Testis (tissue), 2 donors: ENCODE measurements at regions not wholly inside any gene's neighbourhood (a gene's known extent, or its start where the extent isn't known, plus 50 kb on each side); places are given as distances from the start of the nearest gene placed in this dataset.

Experiments
- DNase-seq: peaks from one replicate; pipeline ENCODE4 v3.0.0-alpha.2; 2019
- H3K27ac ChIP-seq, 2 donors: fragments of 200-600 bp; sonication (generic); one replicate each; pipeline ENCODE4 v1.5.1; 2019
- H3K27me3 ChIP-seq: fragments of 200-600 bp; sonication (generic); one replicate; pipeline ENCODE4 v1.5.1; 2019
- H3K36me3 ChIP-seq: fragments of 200-600 bp; sonication (generic); one replicate; pipeline ENCODE4 v1.5.1; 2017; ENCODE audit warnings: low read depth; ENCODE audit errors: missing control alignments
- H3K4me1 ChIP-seq: fragments of 200-600 bp; sonication (generic); one replicate; pipeline ENCODE4 v1.5.1; 2019
- H3K4me3 ChIP-seq, 2 donors: fragments of 200-600 bp; sonication (generic); one replicate each; pipeline ENCODE4 v1.5.1; 2017 to 2019
- H3K9me3 ChIP-seq: fragments of 200-600 bp; sonication (generic); one replicate; pipeline ENCODE4 v1.5.1; 2017
- POLR2A ChIP-seq: fragments of 450-650 bp; IDR thresholded peaks from one replicate; pipeline ENCODE4 v1.6.1; 2017; ENCODE audit warnings: antibody characterized with exemption, mild to moderate bottlenecking, moderate library complexity
- WGBS, 2 donors: methylation state at CpG; one replicate each; pipeline ENCODE4 v1.1.5; 2018; 5-methylcytosine and 5-hydroxymethylcytosine counted together
- intact Hi-C: fragments of 100-400 bp; cut with DNase I; formaldehyde crosslinking; loops from one replicate; pipeline ENCODE4 v1.15.1; 2023; ENCODE audit warnings: low total_unique reads
- TF ChIP-seq, protein P1 (sequence below), 3 experiments: fragments of 450-650 bp in 2 of 3; fragments of 200-600 bp in 1 of 3; sonication (generic) in 1 of 3; IDR thresholded peaks; one replicate each; pipeline ENCODE4 v1.5.1; 2016 to 2019; ENCODE audit warnings: antibody characterized with exemption in 3 of 3, mild to moderate bottlenecking in 2 of 3, moderate library complexity in 1 of 3

DNA sequence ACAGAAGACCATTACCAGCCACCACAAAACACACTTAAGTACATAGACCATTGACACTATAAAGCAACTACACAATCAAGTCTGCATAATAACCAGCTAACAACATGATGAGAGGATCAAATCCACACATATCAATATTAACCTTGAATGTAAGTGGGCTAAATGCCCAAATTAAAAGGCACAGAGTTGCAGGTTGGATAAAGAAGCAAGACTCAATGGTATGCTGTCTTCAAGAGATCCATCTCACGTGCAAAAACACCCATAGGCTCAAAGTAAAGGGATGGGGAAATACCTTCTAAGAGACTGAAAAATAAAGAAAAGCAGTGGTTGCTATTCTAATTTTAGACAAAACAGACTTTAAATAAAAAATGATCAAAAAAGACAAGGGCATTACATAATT is 113.6 kb upstream of the CD180 start:
- no peaks in the 10 kb centered on the region for H3K27me3 ChIP-seq
- no peak overlapping the region for H3K27ac ChIP-seq
- 95 to 96% methylated on average over 1 of the region's 1 CpG for WGBS, 2 donors
- H3K9me3 ChIP-seq: no peaks in the 10 kb centered on the region
- DNase-seq: no peak
- no peaks in the 10 kb centered on the region for H3K4me1 ChIP-seq
- intact Hi-C loops: no loop called here
- H3K36me3 ChIP-seq: no peaks in the 10 kb centered on the region
- TF ChIP-seq, protein P1, sequence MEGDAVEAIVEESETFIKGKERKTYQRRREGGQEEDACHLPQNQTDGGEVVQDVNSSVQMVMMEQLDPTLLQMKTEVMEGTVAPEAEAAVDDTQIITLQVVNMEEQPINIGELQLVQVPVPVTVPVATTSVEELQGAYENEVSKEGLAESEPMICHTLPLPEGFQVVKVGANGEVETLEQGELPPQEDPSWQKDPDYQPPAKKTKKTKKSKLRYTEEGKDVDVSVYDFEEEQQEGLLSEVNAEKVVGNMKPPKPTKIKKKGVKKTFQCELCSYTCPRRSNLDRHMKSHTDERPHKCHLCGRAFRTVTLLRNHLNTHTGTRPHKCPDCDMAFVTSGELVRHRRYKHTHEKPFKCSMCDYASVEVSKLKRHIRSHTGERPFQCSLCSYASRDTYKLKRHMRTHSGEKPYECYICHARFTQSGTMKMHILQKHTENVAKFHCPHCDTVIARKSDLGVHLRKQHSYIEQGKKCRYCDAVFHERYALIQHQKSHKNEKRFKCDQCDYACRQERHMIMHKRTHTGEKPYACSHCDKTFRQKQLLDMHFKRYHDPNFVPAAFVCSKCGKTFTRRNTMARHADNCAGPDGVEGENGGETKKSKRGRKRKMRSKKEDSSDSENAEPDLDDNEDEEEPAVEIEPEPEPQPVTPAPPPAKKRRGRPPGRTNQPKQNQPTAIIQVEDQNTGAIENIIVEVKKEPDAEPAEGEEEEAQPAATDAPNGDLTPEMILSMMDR (IDR thresholded peaks at IDR 0.05): no peak
- no peak for TF ChIP-seq POLR2A
- H3K4me3 ChIP-seq: no peak overlapping the region

DNA sequence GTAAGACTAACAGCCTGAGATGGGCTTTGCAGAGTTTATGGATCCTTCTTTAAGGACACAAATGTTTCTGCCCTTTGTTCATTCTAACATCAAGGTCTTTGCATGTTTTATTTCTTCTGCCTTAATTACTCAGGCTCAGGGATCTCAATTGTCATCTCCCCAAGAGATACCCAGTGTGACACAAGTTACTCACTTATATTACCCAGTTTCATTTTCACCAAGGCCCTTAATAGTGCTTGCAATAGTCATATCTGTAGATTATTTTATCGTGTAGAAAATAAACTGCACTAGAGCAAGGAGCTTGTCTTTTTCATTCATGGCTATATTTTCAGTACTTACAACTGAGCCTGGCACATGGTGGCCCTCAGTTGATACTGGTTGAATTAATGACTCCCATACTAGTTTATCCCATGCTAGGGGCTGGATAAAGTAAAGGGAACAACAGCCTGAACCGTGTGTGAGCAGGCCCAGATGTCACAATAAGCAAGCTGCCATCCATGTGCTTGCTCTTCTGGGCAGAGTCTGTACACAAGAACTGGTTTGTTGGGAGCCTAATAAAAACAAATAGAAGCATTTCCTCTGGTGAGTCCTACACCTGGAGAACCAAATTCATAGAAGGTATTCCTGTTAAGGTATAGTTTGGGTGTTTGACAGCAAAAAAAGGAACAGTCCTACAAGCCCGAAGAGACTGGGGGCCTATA is 112.5 kb upstream of the CD180 start:
- Histone ChIP-seq H3K27ac (no peak overlapping the region), H3K4me1 (no peaks in the 10 kb centered on the region), H3K9me3 (no peaks in the 10 kb centered on the region), H3K4me3 (no peak overlapping the region), H3K27me3 (no peaks in the 10 kb centered on the region), H3K36me3 (no peaks in the 10 kb centered on the region)
- intact Hi-C loops: no loop called here
- no peak for DNase-seq
- WGBS, 2 donors: 71 to 83% methylated on average over 3 of the region's 3 CpGs
- TF ChIP-seq, protein P1 (IDR thresholded peaks at IDR 0.05): no peak
- TF ChIP-seq POLR2A: no peak

DNA sequence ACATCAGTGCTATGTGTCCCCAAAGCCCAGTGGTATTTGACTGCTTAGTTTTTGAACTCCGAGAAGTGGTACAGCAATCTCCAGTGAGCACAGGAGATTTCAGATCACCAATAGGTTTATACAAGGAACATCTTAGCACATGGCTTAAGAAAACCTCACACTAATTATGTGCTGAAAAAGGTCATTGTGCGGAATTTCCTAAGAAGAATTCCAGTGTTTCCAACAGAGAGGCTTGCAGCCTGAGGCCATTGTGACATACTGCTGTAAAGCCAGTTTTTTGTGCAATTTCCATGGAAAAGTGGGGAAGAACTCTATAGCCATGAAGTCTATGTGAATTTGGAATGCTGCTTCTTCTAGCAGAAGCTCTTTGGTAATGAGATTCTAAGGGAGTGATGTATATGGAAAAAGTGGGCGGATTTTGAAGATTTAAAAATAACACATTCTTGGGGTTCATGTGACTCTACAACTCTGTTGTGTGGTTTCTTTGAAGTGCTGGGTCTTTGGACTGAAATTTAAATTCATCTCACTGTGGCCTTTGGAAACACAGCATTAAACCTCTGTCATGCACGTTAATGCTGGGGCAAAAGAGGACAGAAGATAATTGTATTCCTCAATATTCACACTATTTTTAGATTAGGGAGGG is 110.5 kb upstream of the CD180 start:
- DNase-seq: no peak
- no peaks in the 10 kb centered on the region for H3K4me1 ChIP-seq
- H3K27ac ChIP-seq: no peak overlapping the region
- 74 to 86% methylated on average over 4 of the region's 4 CpGs for WGBS, 2 donors
- no peak for TF ChIP-seq POLR2A
- TF ChIP-seq, protein P1 (IDR thresholded peaks at IDR 0.05): no peak
- H3K27me3 ChIP-seq: no peaks in the 10 kb centered on the region
- no peak overlapping the region for H3K4me3 ChIP-seq
- intact Hi-C loops: no loop called here
- H3K36me3 ChIP-seq: no peaks in the 10 kb centered on the region
- no peaks in the 10 kb centered on the region for H3K9me3 ChIP-seq

DNA sequence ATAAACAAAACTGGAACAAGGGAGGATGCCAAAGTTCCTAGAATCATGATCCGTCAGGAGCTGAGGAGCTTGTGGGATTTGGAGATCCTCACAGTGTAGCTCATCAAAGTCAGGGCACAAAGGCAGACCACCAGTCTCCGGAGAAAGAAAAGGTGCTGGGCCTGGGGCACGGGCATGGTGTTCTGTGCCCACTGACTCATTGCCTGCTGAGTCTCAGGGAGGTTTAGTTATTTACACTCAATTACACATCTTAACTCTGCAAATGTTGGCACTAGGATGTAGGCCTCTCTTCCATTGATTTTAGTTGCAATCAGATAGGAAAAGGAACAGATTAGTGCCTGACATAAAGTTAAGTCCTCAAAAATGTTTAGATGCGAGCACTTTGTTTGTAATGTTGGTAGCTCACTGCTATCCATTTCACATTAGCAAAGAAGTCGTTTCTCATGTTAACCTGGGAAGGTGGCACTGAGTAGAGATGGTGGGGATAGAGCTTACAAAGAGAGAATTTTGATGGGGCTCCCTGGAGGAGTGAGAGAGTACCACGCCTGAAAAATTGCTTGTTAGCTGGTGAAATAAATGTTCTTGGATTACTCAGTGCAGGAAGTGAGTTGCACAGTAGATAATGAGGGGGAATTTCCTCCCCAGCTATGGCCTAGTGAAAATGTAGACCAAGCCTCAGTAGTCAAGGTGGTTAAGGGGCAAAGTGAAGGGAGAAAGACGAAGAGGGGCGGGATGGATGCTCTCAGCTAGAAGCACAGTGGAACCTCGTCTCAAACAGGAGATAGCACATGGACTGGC is 109.5 kb upstream of the CD180 start:
- no peak for DNase-seq
- TF ChIP-seq POLR2A: no peak
- TF ChIP-seq, protein P1 (IDR thresholded peaks at IDR 0.05): no peak
- H3K4me1 ChIP-seq: no peaks in the 10 kb centered on the region

More for the DNA sequence above, 109.5 kb upstream of the CD180 start:
- WGBS, 2 donors: 84 to 89% methylated on average over 9 of the region's 9 CpGs
- Histone ChIP-seq H3K9me3 (no peaks in the 10 kb centered on the region), H3K27me3 (no peaks in the 10 kb centered on the region), H3K27ac (no peak overlapping the region), H3K36me3 (no peaks in the 10 kb centered on the region), H3K4me3 (no peak overlapping the region)
- intact Hi-C loops: no loop called here
